ENCODE measurements at regions not wholly inside any gene's neighbourhood (a gene's known extent, or its start where the extent isn't known, plus 50 kb on each side); places are given as distances from the start of the nearest gene placed in this dataset.
"Not testable (repeated sequence)": the region's sequence is repeated elsewhere in the genome, so short reads cannot be mapped to it uniquely, and the experiment has no call there.

- Histone ChIP-seq H3K4me1 (ENCODE audit: control insufficient read depth in 5 of 5, insufficient read depth in 5 of 5, low read length in 5 of 5) (no peaks in the 10 kb centered on the region), H3K9ac (ENCODE audit: low read length in 5 of 5) (no peak overlapping the region), H3K27me3 (ENCODE audit: control insufficient read depth in 5 of 5, insufficient read depth in 4 of 5, low read length in 5 of 5) (peaks cover 0 to 2% (median 0%) of the 10 kb centered on the region in 5 donors), H3K9me3 (ENCODE audit: control insufficient read depth in 5 of 5, low read length in 5 of 5) (no peaks in the 10 kb centered on the region), H3K4me3 (ENCODE audit: low read depth in 1 of 5, low read length in 5 of 5) (no peak overlapping the region), H3K36me3 (ENCODE audit: control insufficient read depth in 5 of 5, insufficient read depth in 5 of 5, low read length in 5 of 5) (no peaks in the 10 kb centered on the region), H3K27ac (ENCODE audit: low read depth, low read length) (no peak overlapping the region)
These were observed 90.9 kb downstream of the MYCN start for GRCh38 chr2:16031058-16031847.

GRCh38 chr2:16030206-16031057, 90.1 kb downstream of the MYCN start:
- H3K9me3 ChIP-seq (ENCODE audit: control insufficient read depth in 5 of 5, low read length in 5 of 5), result no peaks in the 10 kb centered on the region

GRCh38 chr2:16028644-16029043, 88.3 kb downstream of the MYCN start:
- Histone ChIP-seq H3K27ac (ENCODE audit: low read depth, low read length) (no peak overlapping the region), H3K9ac (ENCODE audit: low read length in 5 of 5) (no peak overlapping the region), H3K4me1 (ENCODE audit: control insufficient read depth in 5 of 5, insufficient read depth in 5 of 5, low read length in 5 of 5) (no peaks in the 10 kb centered on the region), H3K27me3 (ENCODE audit: control insufficient read depth in 5 of 5, insufficient read depth in 4 of 5, low read length in 5 of 5) (peaks cover 0 to 3% (median 0%) of the 10 kb centered on the region in 5 donors), H3K36me3 (ENCODE audit: control insufficient read depth in 5 of 5, insufficient read depth in 5 of 5, low read length in 5 of 5) (no peaks in the 10 kb centered on the region), H3K4me3 (ENCODE audit: low read depth in 1 of 5, low read length in 5 of 5) (no peak overlapping the region), H3K9me3 (ENCODE audit: control insufficient read depth in 5 of 5, low read length in 5 of 5) (no peaks in the 10 kb centered on the region)

More at GRCh38 chr2:16030206-16031057, 90.1 kb downstream of the MYCN start:
- no peak overlapping the region for H3K9ac ChIP-seq (ENCODE audit: low read length in 5 of 5)
- no peak overlapping the region for H3K27ac ChIP-seq (ENCODE audit: low read depth, low read length)
- H3K4me1 ChIP-seq (ENCODE audit: control insufficient read depth in 5 of 5, insufficient read depth in 5 of 5, low read length in 5 of 5), result no peaks in the 10 kb centered on the region
- H3K36me3 ChIP-seq (ENCODE audit: control insufficient read depth in 5 of 5, insufficient read depth in 5 of 5, low read length in 5 of 5), result no peaks in the 10 kb centered on the region
- H3K27me3 ChIP-seq (ENCODE audit: control insufficient read depth in 5 of 5, insufficient read depth in 4 of 5, low read length in 5 of 5), result peaks cover 0 to 3% (median 0%) of the 10 kb centered on the region in 5 donors
- no peak overlapping the region for H3K4me3 ChIP-seq (ENCODE audit: low read depth in 1 of 5, low read length in 5 of 5)

GRCh38 chr2:16026816-16027501, 86.6 kb downstream of the MYCN start:
- H3K27me3 ChIP-seq (ENCODE audit: control insufficient read depth in 5 of 5, insufficient read depth in 4 of 5, low read length in 5 of 5), result peaks cover 0 to 7% (median 2%) of the 10 kb centered on the region in 5 donors
- no peak overlapping the region for H3K4me3 ChIP-seq (ENCODE audit: low read depth in 1 of 5, low read length in 5 of 5)
- no peaks in the 10 kb centered on the region for H3K4me1 ChIP-seq (ENCODE audit: control insufficient read depth in 5 of 5, insufficient read depth in 5 of 5, low read length in 5 of 5)
- H3K36me3 ChIP-seq (ENCODE audit: control insufficient read depth in 5 of 5, insufficient read depth in 5 of 5, low read length in 5 of 5), result no peaks in the 10 kb centered on the region
- no peaks in the 10 kb centered on the region for H3K9me3 ChIP-seq (ENCODE audit: control insufficient read depth in 5 of 5, low read length in 5 of 5)
- no peak overlapping the region for H3K9ac ChIP-seq (ENCODE audit: low read length in 5 of 5)
- H3K27ac ChIP-seq (ENCODE audit: low read depth, low read length), result no peak overlapping the region

- H3K4me1 ChIP-seq (ENCODE audit: control insufficient read depth in 5 of 5, insufficient read depth in 5 of 5, low read length in 5 of 5), result no peaks in the 10 kb centered on the region
- peaks cover 0 to 9% (median 2%) of the 10 kb centered on the region in 5 donors for H3K27me3 ChIP-seq (ENCODE audit: control insufficient read depth in 5 of 5, insufficient read depth in 4 of 5, low read length in 5 of 5)
- H3K4me3 ChIP-seq (ENCODE audit: low read depth in 1 of 5, low read length in 5 of 5), result no peak overlapping the region
- H3K36me3 ChIP-seq (ENCODE audit: control insufficient read depth in 5 of 5, insufficient read depth in 5 of 5, low read length in 5 of 5), result no peaks in the 10 kb centered on the region
- H3K27ac ChIP-seq (ENCODE audit: low read depth, low read length), result no peak overlapping the region
- no peak overlapping the region for H3K9ac ChIP-seq (ENCODE audit: low read length in 5 of 5)
- H3K9me3 ChIP-seq (ENCODE audit: control insufficient read depth in 5 of 5, low read length in 5 of 5), result no peaks in the 10 kb centered on the region
These were observed 85.7 kb downstream of the MYCN start for GRCh38 chr2:16025876-16026640.

- H3K4me3 ChIP-seq (ENCODE audit: low read depth in 1 of 5, low read length in 5 of 5), result no peak overlapping the region
- H3K9ac ChIP-seq (ENCODE audit: low read length in 5 of 5), result no peak overlapping the region
- H3K27ac ChIP-seq (ENCODE audit: low read depth, low read length), result no peak overlapping the region
- H3K36me3 ChIP-seq (ENCODE audit: control insufficient read depth in 5 of 5, insufficient read depth in 5 of 5, low read length in 5 of 5), result no peaks in the 10 kb centered on the region
- peaks cover 0 to 9% (median 2%) of the 10 kb centered on the region in 5 donors for H3K27me3 ChIP-seq (ENCODE audit: control insufficient read depth in 5 of 5, insufficient read depth in 4 of 5, low read length in 5 of 5)
- no peaks in the 10 kb centered on the region for H3K4me1 ChIP-seq (ENCODE audit: control insufficient read depth in 5 of 5, insufficient read depth in 5 of 5, low read length in 5 of 5)
- no peaks in the 10 kb centered on the region for H3K9me3 ChIP-seq (ENCODE audit: control insufficient read depth in 5 of 5, low read length in 5 of 5)
These were observed 85.0 kb downstream of the MYCN start for GRCh38 chr2:16025211-16025875.

GRCh38 chr2:16024628-16025027, 84.3 kb downstream of the MYCN start:
- not testable (repeated sequence) for H3K27me3 ChIP-seq (ENCODE audit: control insufficient read depth in 5 of 5, insufficient read depth in 4 of 5, low read length in 5 of 5); H3K4me1 ChIP-seq (ENCODE audit: control insufficient read depth in 5 of 5, insufficient read depth in 5 of 5, low read length in 5 of 5); H3K36me3 ChIP-seq (ENCODE audit: control insufficient read depth in 5 of 5, insufficient read depth in 5 of 5, low read length in 5 of 5); H3K9ac ChIP-seq (ENCODE audit: low read length in 5 of 5); H3K9me3 ChIP-seq (ENCODE audit: control insufficient read depth in 5 of 5, low read length in 5 of 5); H3K4me3 ChIP-seq (ENCODE audit: low read depth in 1 of 5, low read length in 5 of 5); H3K27ac ChIP-seq (ENCODE audit: low read depth, low read length)

GRCh38 chr2:16023506-16024360, 83.4 kb downstream of the MYCN start:
- no peaks in the 10 kb centered on the region for H3K4me1 ChIP-seq (ENCODE audit: control insufficient read depth in 5 of 5, insufficient read depth in 5 of 5, low read length in 5 of 5)

More at GRCh38 chr2:16023506-16024360, 83.4 kb downstream of the MYCN start:
- Histone ChIP-seq H3K4me3 (ENCODE audit: low read depth in 1 of 5, low read length in 5 of 5) (no peak overlapping the region), H3K9ac (ENCODE audit: low read length in 5 of 5) (no peak overlapping the region), H3K27me3 (ENCODE audit: control insufficient read depth in 5 of 5, insufficient read depth in 4 of 5, low read length in 5 of 5) (peaks cover 0 to 9% (median 2%) of the 10 kb centered on the region in 5 donors), H3K27ac (ENCODE audit: low read depth, low read length) (no peak overlapping the region), H3K9me3 (ENCODE audit: control insufficient read depth in 5 of 5, low read length in 5 of 5) (no peaks in the 10 kb centered on the region), H3K36me3 (ENCODE audit: control insufficient read depth in 5 of 5, insufficient read depth in 5 of 5, low read length in 5 of 5) (no peaks in the 10 kb centered on the region)
